ENCODE measurements at regions not wholly inside any gene's neighbourhood (a gene's known extent, or its start where the extent isn't known, plus 50 kb on each side); places are given as distances from the start of the nearest gene placed in this dataset.

- DNase-seq = no peak
Measured at GRCh38 chr7:67426654-67427053, 430.0 kb downstream of the TYW1 start.

- no peak for DNase-seq
Measured at GRCh38 chr7:67429735-67430134, 433.1 kb downstream of the TYW1 start.

DNA sequence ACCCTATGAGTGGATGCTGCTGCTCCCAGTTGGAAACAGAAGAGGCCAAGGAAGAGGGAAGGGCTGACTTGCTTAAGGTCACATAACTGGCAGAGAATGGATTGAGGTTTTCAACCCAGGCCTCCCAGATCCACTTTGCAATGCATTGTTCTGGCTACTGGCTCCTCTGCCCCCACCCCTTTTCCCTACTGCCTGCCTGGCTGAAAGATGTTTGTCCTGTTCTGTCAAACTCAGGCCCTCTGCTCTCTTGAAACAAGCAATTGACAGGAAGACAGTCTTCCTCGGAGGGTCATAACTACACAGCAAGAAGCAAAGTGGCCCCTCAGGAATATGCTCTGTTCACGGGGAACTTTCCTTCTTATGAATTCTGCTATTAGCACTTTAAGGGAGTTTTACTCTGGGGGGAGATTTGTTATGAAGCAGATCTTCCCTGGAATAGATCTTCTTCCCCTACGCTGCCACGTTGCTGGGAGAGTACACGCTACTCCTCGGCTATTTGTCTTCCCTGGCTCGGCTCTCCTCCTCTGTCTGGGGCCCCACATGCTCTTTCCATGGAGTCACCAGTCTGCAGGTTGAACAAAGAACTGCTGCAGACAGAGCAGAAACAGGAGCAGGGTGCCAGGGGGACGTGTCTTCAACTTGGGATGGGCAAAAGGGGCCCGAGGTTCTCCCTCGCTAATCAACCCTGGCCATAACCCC, 436.1 kb downstream of the TYW1 start:
- no peak for DNase-seq

- no peak for DNase-seq
Measured at GRCh38 chr7:67435894-67436535, 439.4 kb downstream of the TYW1 start.

DNA sequence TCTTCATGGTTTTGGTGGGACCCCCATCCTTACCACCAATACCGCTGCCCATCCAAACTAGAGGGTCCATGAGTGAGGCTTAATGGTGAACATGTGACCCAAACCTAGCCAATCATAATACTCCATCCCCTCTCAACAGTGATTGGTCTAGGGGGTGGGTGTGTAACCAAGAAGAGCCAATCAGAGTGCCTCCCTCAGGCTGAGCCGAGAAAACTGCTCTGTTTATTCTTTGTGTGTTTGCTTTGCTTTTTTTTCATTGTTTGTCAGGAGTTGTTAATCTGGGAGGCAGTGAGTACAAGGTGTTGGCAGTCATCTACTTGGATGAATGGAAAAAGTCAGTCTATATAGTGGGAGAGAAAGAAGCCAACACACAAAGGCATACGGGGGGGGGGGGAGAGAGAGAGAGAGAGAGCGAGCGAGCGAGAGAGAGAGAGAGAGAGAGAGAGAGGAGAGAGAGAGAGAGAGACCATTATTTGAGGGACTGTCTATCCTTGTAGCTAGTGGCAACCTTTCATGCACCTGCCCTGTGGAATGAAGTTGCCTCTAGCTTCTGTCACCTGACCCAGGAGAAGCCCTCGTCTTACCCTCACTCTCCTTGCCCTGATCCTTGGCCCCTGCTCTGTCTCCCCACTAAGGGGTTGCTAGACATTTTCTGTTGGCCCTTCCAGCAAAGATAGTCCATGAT, 441.7 kb downstream of the TYW1 start:
- no peak for DNase-seq

DNA sequence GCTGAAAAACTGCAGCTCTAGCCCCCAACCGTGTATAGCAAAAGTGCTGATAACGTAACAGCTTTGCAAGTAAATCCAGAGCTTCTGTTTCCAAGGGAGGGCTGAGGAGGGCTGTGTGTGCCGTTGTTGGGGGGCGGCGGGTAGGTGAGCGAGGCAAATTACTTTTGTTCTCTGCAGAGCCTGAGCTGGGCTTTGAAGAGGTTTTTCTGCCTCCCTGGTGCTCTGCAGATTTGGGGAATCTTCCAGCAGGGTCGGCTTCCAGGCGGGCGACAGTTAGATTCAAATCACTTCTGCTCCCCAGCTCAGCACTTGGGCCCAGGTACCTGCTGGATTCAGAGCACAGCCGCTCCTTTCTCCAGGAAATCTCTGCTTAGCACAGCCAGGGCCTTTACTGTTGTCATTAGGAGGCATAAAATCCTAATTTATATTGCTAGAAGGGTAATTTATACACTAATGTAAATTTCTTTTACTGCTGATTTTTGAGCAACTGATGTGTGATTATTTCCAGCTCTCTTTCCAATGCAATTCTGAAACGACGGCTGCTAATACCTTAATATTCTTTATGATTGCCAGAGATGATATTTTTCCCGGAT, 442.4 kb downstream of the TYW1 start:
- no peak for DNase-seq

GRCh38 chr7:67440321-67440720, 443.7 kb downstream of the TYW1 start:
- no peak for DNase-seq

DNA sequence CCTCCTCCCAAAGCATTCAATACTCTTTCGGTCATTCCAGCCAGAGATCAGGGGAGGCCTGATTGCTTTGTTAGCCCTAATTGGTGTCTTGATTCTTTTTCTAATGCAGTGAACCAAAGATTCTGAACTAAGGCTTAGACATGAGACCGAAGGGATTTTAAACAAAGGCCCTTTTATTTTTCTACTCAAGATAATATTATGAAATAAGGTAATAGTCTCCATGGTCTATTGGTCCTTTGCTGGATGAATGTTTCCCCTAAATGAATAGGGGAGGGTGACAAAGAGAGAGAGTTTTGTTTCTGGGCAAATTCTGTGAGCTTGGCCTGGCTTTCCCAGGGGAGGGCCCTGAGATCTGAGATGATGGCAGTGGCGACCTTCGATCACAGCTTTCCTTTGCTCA, 449.1 kb downstream of the TYW1 start:
- DNase-seq = no peak

DNA sequence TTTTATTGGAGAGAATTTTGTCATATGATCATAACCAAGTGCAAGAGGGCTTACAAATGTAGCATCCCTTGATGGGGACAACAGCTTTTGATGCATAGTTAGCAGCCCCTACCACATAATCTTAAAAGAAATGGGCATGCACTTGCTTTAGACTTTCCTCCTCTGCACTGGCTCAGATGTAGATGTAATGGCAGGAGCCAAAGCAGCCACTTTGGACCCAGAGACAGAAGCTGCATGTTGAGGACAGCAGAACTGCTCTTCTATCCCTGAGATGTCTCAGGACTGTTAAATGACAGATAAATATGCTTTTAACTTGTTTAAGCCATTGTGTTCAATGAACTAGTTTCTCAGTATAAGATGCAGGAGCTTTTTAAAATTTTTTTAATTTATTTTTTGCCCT, 450.7 kb downstream of the TYW1 start:
- DNase-seq = no peak

GRCh38 chr7:67448271-67448670, 451.6 kb downstream of the TYW1 start:
- DNase-seq = no peak

DNA sequence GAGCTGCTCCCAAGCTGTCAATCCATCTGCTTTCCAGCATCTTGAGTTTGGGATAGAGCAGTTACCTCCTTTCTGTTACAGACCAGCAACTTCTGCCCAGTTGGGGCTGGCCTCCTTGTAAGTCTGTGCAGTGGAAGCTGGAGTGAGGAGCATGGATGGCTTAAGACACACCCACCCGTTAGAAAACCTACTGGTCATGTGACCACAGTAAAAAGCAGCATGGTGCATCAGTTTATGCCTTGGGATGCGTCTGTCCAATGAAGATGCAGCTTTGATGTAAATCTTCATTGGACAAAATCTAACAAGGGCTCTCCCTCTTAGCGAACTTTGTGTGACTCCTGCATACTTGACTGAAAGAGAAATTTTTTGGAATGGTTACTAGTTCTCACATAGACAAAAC, 453.5 kb downstream of the TYW1 start:
- DNase-seq = no peak

- no peak for DNase-seq
Measured at GRCh38 chr7:67451306-67451705, 454.7 kb downstream of the TYW1 start.

- no peak for DNase-seq
Measured at GRCh38 chr7:67452516-67453026, 455.9 kb downstream of the TYW1 start.

DNA sequence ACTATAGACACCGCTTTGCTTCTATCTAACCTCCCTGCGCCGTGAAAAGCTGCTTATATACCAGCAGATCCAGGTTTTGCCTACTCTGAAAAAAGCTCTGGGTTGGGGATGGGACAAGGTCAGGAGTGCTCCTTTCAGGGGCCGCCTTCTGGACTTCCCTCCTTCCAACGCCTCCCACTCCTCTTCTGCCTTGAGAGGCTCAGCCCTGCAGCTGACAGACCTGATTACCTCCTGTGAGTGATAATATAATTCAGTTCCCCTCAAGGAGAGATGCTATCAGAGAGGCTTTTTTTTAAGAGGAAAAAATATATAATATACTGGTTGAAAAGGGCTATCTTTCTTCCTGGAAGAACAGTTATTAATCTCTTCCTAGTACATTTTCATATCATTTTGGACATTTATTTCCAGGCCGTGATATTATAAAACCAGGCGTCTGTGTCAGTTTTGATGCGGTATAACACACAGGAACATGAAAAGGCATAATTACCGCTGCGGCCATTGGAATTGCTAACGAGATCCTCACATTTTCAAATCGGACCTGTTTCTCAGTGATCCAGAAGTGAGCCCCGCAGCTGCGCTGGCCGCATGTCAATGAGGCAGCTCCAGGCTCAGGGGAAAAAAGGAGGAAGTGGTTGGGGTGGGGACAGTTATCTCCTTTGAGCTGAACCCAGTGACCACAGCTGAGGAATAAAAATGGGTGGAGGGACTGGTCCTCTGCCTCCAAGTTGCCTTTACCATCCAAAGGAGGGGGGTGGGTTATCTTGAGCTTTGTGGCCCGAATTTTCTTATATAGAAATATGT, 457.1 kb downstream of the TYW1 start:
- no peak for DNase-seq

GRCh38 chr7:67455508-67455907, 458.9 kb downstream of the TYW1 start:
- no peak for DNase-seq

DNA sequence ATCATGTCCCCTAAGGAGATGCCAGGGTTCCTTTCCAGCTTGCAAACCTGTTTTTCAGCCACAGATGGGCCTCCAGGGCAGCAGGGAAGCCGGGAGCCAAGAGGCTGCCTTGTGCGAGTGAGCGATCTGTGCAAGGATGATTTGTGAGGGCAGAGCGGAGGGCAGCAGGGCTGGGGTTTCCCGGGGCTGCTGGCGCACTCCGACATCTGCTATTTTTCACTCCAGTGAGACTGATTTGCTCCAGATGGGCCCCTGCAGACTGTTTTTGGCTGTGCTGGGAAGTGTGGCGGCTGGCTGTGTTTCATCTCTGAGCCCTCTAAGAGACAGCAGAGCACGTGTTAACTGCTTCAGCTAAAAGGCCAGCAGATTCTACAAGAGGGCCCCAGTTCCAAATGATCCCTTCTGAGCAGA, 466.2 kb downstream of the TYW1 start:
- no peak for DNase-seq

GRCh38 chr7:67463316-67463715, 466.7 kb downstream of the TYW1 start:
- DNase-seq = no peak

DNA sequence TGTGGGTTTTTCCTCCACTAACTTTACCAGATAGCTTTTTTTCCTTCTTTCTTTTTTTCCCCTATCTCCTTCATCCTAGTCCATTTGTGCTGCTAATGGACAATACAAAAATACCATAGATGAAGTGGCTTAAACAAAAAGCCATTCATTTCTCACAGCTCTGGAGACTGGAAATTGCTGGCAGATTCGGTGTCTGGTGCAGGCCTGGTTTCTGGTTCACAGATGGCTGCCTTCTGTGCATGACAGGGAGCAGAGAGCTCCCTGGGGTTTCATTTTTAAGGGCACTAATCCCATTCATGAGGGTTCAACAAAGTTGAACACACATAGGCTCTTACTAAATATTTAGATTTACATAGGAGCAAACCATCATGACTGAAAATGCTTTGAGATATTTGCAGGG, 467.4 kb downstream of the TYW1 start:
- DNase-seq = no peak

DNA sequence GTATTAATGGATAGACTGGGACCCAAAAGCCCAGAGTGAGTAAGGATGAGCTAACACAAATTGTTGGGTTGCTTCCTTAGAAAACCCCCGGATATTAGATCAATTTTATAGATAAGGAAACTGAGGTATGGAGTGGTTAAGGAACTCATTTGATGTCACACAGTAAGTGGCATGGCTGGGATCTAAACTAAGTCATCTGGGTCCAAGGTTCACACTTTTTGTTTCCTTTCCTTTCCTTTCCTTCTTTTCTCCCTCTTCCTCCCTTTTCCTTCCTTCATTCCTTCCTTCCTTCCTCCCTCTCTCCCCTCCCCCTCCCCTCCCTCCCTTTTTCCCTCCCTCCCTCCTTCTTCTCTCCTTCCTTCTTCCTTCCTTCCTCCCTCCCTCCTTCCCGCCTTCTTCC, 469.5 kb downstream of the TYW1 start:
- DNase-seq = no peak

- DNase-seq = no peak
Measured at GRCh38 chr7:67470256-67470751, 473.7 kb downstream of the TYW1 start.

GRCh38 chr7:67475293-67475692, 478.7 kb downstream of the TYW1 start:
- no peak for DNase-seq

- no peak for DNase-seq
Measured at GRCh38 chr7:67478066-67478465, 481.4 kb downstream of the TYW1 start.

All from NK-92 treated with Interleukin-12 subunit alpha and Interleukin-12 subunit beta, amount 100 ng/mL, for 24 hours (cell line).